AG08396 (cell line): ENCODE measurements at regions not wholly inside any gene's neighbourhood (a gene's known extent, or its start where the extent isn't known, plus 50 kb on each side); places are given as distances from the start of the nearest gene placed in this dataset.
A peak's percentile ranks its signal among the peaks of the same experiment; 100 is the strongest.
"Not testable (repeated sequence)": the region's sequence is repeated elsewhere in the genome, so short reads cannot be mapped to it uniquely, and the experiment has no call there.

Experiments
- DNase-seq: peaks from one replicate; pipeline ENCODE4 v3.0.0; 2012; ENCODE audit warnings: low spot score, mixed read lengths

DNA sequence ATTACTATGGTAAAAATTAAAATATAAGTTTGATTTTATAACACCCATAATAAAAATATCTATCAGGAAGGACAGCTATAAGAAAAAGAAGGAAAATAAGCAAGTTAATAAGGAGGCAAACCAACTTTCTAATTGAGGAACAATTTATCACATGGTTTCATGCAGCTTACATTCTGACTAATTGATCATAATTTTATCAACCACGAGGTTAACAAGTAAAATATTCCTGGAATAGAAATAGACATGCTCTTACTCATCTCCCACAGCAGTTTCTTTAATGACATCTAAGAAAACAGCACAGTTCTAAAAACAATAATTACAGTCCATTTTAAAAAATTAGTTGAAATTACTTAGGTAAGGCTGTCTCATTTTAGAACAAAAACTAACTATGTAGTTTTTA, 130.8 kb upstream of the KRR1 start:
- DNase-seq, result no peak

DNA sequence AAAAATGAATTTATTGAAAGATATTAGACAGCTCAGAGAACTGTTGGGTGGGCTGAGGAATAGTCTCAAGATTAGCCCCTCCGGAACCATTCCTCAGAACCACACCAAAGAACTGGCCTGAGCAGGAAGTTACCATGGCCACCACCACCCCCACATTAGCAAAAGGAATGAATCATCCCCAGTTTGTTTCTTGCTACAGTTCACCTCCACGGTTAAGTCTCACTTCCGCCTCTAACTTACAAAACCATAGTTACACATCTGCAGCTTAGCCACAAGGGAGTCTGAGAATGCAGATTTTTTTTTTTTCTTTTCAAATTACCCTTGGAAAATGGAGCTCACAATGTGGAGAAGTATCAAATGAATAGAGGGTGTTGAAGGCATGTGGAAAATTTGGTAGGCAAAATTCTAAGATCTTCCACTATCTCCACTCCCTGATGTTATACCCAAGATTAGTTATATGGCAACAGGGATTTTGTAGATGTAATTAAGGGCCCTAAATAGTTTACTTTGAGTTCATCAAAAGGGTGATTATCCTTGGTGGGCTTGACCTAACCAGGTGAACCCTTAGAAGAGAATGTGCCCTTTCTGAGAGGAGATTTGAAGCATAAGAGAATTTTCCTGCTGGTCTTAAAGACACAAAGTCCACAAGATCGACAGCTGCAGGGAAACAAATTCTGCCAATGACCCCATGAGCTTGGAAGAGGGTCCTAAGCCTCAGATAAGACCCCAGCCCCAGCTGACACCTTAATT, 129.8 kb upstream of the KRR1 start:
- peak; percentile 31 for DNase-seq

DNA sequence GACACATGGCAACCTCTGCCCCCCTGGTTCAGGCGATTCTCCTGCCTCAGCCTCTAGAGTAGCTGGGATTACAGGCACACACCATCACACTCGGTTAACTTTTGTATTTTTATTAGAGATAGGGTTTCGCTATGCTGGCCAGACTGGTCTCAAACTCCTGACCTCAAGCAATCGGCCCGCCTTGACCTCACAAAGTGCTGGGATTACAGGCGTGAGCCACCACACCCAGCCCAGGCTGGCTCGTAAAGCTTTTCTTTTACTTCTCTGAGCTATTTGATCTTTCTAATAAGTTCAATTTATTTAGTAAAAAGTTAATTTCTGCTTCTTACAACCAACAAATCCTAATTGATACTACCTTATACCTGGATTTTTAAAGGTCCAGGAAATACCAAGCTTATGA, 127.4 kb upstream of the KRR1 start:
- DNase-seq, result no peak

DNA sequence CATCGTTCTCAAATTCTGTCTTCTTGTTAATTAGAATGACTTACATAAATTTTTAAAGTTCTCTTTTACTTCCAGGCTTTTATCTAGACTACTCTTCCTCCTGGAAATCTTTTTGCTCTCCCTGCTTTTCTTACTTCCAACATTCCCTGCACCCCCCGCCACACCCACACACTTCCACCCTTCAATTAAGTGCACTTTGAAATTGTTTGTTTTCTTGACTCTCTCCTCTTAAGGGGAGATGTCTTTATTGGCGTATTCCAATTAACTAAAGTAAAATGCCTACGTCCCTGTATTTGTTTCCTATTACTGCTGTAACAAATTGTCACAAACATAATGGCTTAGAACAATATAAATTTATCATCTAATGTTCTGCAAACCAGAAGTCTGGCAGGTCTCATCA, 125.2 kb upstream of the KRR1 start:
- DNase-seq, result no peak

DNA sequence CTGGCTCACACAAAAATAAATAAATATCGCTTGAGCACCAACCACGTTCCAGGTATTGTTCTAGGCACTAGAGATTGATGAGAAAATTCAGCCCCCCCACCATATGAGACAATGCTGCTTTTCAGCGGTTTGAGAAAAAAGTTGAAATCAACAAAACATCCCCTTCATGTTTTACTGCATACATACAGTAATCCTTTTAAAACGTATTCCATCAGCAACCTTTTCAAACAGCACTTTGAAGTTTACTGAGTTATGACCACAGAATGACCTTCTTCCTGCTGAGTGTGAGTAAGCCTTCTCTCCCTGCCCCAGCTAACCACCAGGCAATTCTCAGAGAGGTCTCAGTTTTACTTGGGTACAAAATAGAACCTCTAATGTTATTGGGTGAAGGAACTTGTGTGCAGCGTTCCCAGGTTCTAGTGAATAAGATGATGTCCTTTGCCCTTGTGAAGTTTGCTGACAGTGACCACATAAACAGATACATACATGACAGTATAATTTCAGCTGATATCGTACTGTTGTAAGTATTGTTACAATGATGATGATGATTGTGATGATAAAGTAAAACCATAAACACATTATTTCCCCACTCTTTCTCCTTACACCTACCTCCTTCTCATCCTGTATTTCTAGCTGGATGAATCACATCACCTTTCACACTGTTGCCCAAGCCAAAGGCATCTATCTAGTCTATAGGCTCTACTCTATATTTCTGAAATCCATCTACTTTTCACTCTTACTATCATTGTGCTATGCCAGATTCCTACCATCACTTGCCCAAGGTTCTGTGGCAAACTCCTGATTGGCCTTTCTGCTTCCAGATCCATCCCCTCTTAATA, 124.4 kb upstream of the KRR1 start:
- peak; percentile 66 for DNase-seq

DNA sequence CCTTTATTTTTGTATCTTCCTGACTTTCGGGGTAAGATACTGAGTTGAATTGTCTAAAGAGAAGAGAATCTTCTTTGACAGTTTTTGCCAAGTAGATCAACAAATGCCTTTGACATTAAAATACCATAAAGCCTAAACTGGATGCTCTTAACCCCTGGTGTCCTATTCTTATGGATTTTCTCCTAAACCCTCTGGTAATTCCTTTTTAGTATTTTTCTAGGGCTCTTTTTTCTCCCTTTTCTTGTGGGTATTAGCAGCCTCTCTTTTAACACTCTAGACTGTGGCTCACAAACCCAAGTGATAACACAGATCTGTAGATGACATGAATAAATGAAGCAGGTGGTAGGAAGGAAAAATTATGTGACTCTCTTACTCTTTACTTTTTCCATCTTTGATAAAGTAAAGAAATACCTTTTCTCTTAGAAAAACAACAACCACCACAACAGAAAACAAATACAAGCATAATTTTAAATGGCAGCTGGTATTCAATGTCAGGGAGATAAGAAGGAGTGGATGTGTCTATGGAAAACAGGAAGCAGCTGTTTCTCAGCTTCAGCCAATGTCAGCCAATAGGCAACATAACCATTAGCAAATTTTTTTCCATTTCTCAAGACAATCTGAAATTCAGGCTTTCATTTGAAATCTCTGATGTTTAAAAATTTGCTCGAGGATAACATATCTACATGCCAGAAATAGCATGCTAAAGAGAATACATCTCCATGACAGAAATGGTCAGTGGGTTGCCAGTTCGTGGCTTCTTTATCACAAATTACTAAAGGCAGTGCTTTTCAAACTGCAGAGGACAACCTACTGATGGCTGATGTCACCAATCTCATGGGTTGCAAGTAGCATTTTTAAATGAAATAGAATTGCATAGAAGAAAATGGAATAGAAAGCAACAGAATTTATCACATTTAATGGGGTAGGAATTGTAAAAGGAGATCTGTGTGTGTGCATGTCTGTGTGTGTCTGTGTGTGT, 123.1 kb upstream of the KRR1 start:
- no peak for DNase-seq

DNA sequence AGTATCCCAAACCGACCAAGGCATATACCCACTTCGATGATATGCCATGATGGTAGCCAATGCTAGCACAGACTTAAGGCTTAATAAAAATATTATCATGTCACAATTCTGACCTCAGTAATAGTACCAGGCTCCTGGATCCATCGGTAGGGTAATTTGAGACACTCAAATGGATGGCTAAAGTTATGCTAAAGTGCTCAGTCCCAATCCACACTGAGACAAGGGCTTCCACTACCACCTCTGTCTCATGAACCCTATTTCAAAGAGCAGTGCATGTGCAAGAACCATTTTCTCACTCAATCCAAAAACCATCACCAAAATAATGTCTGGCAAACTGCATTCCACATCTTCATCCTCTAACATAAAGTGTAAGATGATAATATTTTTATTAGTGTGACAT, 122.4 kb upstream of the KRR1 start:
- DNase-seq, result no peak

DNA sequence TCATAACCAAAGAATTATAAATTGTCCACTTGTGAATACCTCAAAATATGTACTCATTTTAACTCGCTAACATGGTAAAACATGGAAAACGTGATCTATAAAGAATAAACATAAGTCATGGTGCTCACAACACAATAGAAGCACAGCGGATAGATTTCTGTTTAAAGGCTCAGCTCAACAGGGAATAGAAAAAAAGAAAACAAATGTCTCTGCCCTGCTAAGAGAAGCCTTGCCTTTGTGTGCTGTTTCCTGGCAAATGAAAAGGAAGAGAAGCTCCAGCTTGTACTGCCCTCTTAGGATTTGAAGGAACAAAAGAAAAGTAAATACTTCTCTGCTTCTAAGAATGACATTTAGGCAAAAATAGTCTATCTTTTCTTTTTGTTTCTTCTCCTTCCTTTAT, 121.0 kb upstream of the KRR1 start:
- no peak for DNase-seq

DNA sequence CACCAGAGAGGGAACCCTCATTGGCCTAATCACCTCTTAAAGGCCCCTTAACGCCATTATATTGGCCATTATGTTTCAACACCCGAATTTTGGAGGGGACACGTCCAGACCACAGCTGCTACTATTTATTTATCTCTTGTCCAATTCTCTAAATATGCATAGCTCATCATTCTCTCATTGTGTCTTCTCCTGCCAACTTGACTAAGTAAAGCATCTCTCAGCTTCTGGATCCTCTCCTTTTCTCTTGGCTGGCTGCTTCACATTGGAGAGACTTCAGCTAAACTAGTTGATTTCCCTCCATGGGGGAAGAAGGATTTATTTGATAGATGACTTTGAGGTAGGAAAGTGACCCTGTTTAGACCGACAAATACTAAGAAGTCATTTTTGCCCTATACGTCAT, 120.4 kb upstream of the KRR1 start:
- DNase-seq, result no peak

DNA sequence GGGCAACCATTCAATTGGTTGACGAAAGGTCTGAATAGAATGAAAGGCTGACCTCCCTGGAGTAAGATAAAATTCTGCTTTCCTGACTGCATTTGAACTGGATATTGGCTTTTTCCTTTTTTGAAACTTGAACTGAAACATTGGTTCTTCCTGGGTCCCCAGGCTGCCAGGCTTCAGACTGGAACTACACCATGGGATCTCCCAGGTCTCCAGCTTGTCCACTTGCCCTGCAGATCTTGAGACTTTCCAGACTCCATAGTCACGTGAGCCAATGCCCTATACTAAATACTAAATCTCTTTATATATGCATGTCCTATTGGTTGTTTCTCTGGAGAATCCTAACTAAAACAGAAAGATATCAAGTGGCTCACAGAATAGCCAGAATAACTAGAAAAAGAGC, 118.7 kb upstream of the KRR1 start:
- DNase-seq, result no peak

DNA sequence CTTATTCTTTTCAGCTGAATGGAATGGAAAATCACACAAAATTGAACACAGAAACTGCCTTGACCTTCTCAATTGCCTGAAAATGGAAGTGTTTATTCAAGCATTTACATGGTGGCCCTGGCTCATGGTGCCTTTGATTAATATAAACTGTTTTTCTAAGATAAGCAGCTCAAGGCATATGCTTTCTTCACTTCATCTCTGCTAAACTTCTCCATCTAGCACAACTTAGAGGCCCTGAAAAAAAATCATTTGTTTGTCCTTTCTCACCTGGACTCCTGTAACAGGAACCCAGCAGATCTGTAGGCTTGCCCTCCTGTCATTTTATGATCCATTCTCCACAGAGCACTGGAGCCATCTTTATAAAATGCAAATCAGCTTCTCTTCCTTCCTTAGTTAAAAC, 117.5 kb upstream of the KRR1 start:
- no peak for DNase-seq

DNA sequence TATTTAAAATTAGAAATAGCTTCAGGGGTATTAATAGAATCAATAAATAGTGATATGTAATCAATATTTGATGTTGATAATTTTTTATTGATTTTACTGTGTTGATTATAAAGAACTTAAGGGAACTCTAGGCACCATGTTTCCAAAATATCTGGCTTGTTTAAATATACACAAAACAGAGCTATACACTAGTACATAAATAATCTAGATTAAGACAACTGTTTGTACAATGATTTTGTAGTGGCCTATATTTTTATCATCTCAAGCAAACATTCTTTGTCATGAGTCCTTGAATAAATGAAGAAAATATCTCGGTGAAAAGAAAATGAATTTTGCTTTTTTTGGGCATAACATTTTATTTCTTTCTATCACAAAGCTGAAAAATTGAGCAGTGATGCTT, 117.1 kb upstream of the KRR1 start:
- no peak for DNase-seq

DNA sequence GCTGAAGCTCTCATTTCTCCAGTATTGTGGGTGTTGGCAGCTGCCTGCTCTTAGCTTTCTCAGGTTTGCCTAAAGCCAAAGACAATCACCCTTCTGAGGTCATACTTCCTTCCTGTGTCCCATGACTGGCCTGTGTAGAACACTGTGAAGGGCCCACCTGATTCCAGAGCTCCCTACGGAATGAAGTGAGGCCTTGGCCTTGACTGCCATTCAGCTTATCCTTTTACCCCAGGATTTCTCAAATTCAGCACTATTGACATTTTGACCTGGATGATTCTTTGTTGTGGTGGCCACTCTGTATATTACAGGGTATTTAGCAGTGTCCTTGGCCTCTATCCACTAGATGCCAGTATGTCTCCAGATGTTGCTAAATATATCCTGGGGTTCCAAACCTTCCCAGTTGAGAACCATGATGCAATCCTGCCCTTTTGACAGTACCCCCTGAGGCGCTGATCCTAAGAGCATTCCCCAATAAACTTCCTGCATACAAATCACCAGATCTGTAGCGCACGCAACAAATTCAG, 112.3 kb upstream of the KRR1 start:
- no peak for DNase-seq

DNA sequence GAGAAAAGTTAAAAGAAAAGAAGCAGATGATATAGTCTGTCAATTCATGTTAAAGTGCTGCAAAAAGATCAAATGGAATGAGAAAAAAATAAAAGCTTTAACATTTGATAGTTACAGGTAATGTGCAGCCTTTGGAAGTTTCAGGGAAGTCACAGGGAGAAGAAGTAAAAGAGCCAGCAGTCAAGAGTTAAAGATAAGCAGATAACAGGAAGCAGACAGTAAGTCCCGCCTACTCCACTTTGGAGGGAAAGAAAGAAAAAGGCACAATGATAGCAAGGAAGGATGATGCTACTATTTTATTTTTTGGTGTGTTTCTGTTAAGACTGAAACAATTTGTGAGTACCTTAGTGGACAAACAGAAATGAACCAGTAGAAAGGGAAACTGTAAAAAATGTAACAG, 111.1 kb upstream of the KRR1 start:
- DNase-seq, result no peak

DNA sequence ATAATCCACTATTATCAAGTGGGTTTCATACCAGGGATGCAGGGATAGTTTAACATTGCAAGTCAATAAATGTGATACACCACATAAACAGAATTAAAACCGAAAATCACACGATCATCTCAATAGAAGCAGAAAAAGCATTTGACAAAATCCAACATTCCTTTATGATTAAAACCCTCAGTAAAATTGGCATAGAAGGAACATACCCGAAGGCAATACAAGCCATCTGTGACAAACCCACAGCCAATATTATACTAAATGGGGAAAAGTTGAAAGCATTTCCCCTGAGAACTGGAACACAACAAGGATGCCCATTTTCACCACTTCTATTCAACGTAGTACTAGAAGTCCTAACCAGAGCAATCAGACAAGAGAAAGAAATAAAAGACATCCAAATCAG, 103.0 kb upstream of the KRR1 start:
- not testable (repeated sequence) for DNase-seq

DNA sequence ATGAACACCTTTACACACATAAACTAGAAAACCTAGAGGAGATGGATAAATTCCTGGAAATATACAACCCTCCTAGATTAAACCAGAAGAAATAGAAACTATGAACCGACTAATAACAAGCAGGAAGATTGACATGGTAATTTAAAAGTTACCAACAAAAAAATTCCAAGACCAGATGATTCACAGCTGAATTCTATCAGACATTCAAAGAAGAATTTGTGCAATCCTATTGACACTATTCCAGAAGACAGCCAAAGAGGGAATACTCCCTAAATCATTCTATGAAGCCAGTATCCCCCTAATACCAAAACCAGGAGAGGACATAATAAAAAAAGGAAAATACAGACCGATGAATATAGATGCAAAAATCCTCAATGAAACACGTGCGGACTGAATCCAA, 102.6 kb upstream of the KRR1 start:
- DNase-seq, result no peak

DNA sequence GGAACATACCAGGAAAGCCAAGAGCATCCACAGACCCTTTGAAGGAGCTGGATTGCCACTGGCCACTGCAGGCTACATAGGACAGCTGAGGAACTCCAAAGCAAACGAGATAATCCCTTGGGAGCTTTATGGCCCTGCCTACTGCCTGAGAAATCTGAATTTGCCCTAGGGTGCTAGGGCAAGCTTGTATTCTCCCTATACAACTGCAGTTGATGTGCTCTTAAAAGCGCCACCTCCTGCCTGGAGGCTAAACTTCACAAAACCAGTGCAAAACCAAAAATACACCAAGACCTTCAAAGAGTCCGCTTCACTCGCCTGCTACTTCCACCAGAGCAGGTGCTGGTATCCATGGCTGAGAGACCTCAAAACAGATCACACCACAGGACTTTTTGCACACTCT, 99.6 kb upstream of the KRR1 start:
- DNase-seq, result no peak

DNA sequence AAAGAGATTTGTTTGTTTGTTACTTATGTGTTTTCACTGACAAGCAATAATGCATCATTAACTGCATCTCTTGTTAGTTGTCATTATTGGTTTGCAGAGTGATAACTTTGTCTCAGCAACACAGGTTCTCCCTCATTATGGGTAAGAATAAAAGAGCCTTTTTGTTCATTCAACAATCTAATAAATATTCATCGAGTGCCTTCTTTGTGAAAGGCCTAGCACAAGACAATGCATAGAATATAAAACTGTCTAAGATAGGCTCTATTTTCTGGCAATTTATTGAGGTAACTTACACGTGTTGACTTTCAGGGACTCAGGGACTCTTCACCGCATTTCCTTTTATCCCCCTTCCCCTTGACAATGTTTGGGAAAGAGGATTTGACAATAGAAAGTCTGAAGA, 95.5 kb upstream of the KRR1 start:
- no peak for DNase-seq

DNA sequence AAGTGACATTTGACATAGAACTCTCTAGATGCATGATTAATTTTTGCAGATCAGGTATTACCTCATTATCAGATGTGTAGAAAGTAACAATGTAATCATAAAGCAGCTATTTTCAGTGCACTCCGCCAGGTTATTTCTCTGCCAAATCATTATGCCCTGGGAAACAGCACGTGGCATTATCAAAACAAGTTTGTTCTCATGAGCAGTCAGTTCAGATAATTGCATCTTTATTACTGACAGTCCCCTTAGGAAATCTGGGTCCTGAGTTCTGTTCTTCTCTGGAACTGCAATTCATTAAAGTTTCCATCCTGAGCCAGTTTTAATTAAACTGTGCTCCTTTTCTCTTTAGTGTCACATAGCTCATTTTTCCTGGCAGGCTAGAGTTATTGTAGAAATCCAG, 94.7 kb upstream of the KRR1 start:
- DNase-seq, result no peak

DNA sequence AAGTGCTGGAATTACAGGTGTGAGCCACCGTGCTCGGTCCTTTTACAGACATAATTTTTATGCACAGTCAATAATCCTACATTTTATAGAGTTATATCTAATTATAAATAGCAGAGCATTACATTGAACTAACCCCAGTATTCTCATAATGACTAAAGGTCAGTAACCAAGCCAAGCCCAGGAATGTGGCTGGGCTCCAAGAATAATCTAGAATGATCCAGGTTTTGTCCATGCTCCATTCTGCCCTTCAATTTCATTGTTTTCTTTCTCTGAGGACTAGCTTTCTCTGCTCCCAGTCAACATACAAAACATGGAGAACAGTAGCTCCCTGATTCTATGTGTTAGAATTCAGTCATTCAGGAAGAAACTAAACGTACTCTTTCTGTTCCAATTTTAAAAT, 92.1 kb upstream of the KRR1 start:
- no peak for DNase-seq

DNA sequence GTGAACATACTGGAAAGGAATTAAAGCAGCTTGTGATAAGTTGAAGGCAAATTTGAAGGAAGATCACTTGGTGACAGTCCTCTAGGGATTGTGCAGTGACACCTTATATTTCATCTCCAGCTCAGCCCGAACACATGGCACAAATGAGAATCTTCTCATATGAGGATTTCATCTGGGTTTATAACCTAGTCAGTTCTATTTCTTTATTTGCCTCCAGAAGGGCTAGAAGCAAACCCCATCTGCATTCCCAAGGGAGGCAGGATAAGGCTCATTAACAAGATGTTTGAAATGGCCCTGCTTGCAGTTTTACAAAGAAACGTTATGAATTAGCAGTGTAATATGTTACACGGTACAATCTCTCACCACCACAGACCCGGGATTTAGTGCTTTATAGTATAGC, 90.7 kb upstream of the KRR1 start:
- no peak for DNase-seq

DNA sequence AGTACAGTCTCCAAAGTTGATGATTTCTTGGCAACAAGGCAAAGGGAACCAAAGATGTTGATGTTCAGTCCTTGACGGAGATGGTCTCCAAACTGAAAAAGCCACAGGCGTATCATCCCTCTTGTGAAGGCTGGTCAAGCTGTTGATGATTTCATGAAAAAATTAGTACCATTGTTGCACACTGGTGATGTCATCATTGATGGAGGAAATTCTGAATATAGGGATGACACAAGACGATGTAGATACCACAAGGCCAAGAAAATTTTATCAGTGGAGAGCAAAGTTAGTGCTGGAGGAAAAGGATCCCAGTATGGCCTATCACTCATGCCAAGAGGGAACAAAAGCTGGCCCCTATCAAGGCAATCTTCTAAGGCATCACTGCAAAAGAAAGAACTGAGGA, 88.7 kb upstream of the KRR1 start:
- no peak for DNase-seq
